Endothelial cell of umbilical vein (primary cell): ENCODE measurements at regions not wholly inside any gene's neighbourhood (a gene's known extent, or its start where the extent isn't known, plus 50 kb on each side); places are given as distances from the start of the nearest gene placed in this dataset.

Source experiments
- BruUV-seq: library from RNA; stranded (reverse); fragments of 400-500 nt; replicated peaks from 2 replicates; lab custom pipeline; 2021; lab: Mats Ljungman, UMichigan
- CTCF ChIA-PET: fragments of 300-600, 350-600 bp; sonication (Branson Sonifier 250); formaldehyde crosslinking; loops from one replicate; lab custom pipeline; 2021; ENCODE audit warnings: antibody characterized with exemption, inconsistent platforms; lab: Charles Lee
- POLR2A ChIA-PET: fragments of 300-600, 350-600 bp; sonication (Branson Sonifier 250); formaldehyde crosslinking; loops from one replicate; lab custom pipeline; 2021; ENCODE audit warnings: antibody characterized with exemption, inconsistent platforms; lab: Charles Lee
- DNase-seq: peaks from one replicate; pipeline ENCODE4 v3.0.0-alpha.2; 2011; ENCODE audit warnings: low read depth, low spot score
- FAIRE-seq: peaks from 2 replicates; lab custom pipeline; 2011; peaks lifted over from hg19 to GRCh38; lab: Jason Lieb, UNC
- H2AFZ ChIP-seq: 2 replicates; pipeline ENCODE4 v1.6.0; 2012; ENCODE audit warnings: low read depth, low read length, control low read depth, inconsistent platforms
- H3K27ac ChIP-seq: 2 replicates; pipeline ENCODE4 v1.5.1; 2011; ENCODE audit warnings: low read depth, mild to moderate bottlenecking, control low read depth, low read length, moderate library complexity; ENCODE audit not compliant: insufficient read depth
- H3K27me3 ChIP-seq, 2 experiments: 2 replicates each; pipeline versions ENCODE4 v1.6.0 to v1.6.1; 2011; ENCODE audit warnings: low read length in 2 of 2, mixed read lengths in 1 of 2; ENCODE audit not compliant: control insufficient read depth in 2 of 2, insufficient read depth in 2 of 2
- H3K36me3 ChIP-seq, 2 experiments: 2 replicates in 1 of 2; 3 replicates in 1 of 2; pipeline ENCODE4 v1.5.1; 2011; ENCODE audit warnings: low read length in 2 of 2, mild to moderate bottlenecking in 1 of 2, moderate library complexity in 1 of 2; ENCODE audit not compliant: control insufficient read depth in 2 of 2, insufficient read depth in 2 of 2; ENCODE audit errors: extremely low read depth in 1 of 2
- H3K4me1 ChIP-seq: 3 replicates; pipeline ENCODE4 v1.5.1; 2011; ENCODE audit warnings: mild to moderate bottlenecking, low read length; ENCODE audit not compliant: control insufficient read depth, insufficient read depth; ENCODE audit errors: extremely low read depth
- H3K4me2 ChIP-seq: 2 replicates; pipeline ENCODE4 v1.6.1; 2011; ENCODE audit warnings: low read length, control low read depth, mixed read lengths; ENCODE audit not compliant: insufficient read depth
- H3K4me3 ChIP-seq, 3 experiments: fragments of 200-600 bp in 1 of 3; sonication (generic), shearing (Covaris generic) in 1 of 3; replicated peaks in 1 of 3; 2 replicates each; pipeline ENCODE4 v1.5.1; 2011 to 2016; ENCODE audit warnings: control low read depth in 3 of 3, low read length in 3 of 3, mild to moderate bottlenecking in 2 of 3, inconsistent platforms in 1 of 3, low read depth in 1 of 3, moderate library complexity in 1 of 3; ENCODE audit not compliant: insufficient read depth in 1 of 3
- H3K79me2 ChIP-seq: 2 replicates; pipeline ENCODE4 v1.6.0; 2012; ENCODE audit warnings: low read length, inconsistent platforms; ENCODE audit not compliant: control insufficient read depth, insufficient read depth
- H3K9ac ChIP-seq: replicated peaks from 2 replicates; pipeline ENCODE3; 2011; ENCODE audit warnings: low read length, control low read depth; ENCODE audit not compliant: insufficient read depth; ENCODE audit errors: extremely low read depth
- H3K9me1 ChIP-seq: replicated peaks from 3 replicates; pipeline ENCODE4 v1.6.0; 2011; ENCODE audit warnings: mild to moderate bottlenecking, low read length; ENCODE audit not compliant: control insufficient read depth, insufficient read depth; ENCODE audit errors: extremely low read depth
- H3K9me3 ChIP-seq: replicated peaks from 2 replicates; pipeline ENCODE4 v1.5.1; 2012; ENCODE audit warnings: low read length, inconsistent platforms; ENCODE audit not compliant: control insufficient read depth, insufficient read depth
- H4K20me1 ChIP-seq: replicated peaks from 2 replicates; pipeline ENCODE3; 2011; ENCODE audit warnings: mild to moderate bottlenecking, low read length; ENCODE audit not compliant: control insufficient read depth, insufficient read depth; ENCODE audit errors: extremely low read depth
- EZH2 ChIP-seq: IDR thresholded peaks from 2 replicates; pipeline ENCODE4 v1.6.1; 2012; ENCODE audit warnings: borderline replicate concordance, low read depth, mild to moderate bottlenecking, moderate library complexity, low read length, inconsistent platforms; ENCODE audit not compliant: severe bottlenecking
- FOS ChIP-seq: IDR thresholded peaks from 2 replicates; pipeline ENCODE4 v1.6.1; 2011; ENCODE audit warnings: mild to moderate bottlenecking, low read length, moderate library complexity, borderline replicate concordance; ENCODE audit not compliant: insufficient read depth
- GATA2 ChIP-seq: IDR thresholded peaks from 2 replicates; pipeline ENCODE4 v1.7.0; 2011; ENCODE audit warnings: low read depth, mild to moderate bottlenecking, moderate library complexity, mixed read lengths, low read length; ENCODE audit not compliant: insufficient read length, insufficient read depth
- JUN ChIP-seq: IDR thresholded peaks from 2 replicates; pipeline ENCODE4 v1.6.1; 2011; ENCODE audit warnings: borderline replicate concordance, low read depth; ENCODE audit not compliant: insufficient read length, insufficient read depth
- MYC ChIP-seq: IDR thresholded peaks from one replicate; pipeline ENCODE4 v1.6.1; 2011; ENCODE audit warnings: mild to moderate bottlenecking, low read depth, low read length
- POLR2A ChIP-seq: IDR thresholded peaks from 2 replicates; pipeline ENCODE4 v1.6.1; 2012; ENCODE audit warnings: low read depth, mild to moderate bottlenecking, control low read depth, low read length
- POLR2AphosphoS5 ChIP-seq: IDR thresholded peaks from 2 replicates; pipeline ENCODE4 v1.6.1; 2012; ENCODE audit warnings: low read depth, mild to moderate bottlenecking, control low read depth, low read length, moderate library complexity; ENCODE audit not compliant: insufficient read depth
- dilution Hi-C: fragments of 300-500 bp; cut with MboI; formaldehyde crosslinking; loops from one replicate; pipeline ENCODE4 v1.15.0; 2019; ENCODE audit warnings: low sequenced_read_pairs; ENCODE audit not compliant: extremely low pct_ligation_motif_present
- intact Hi-C: fragments of 100-400 bp; cut with micrococcal nuclease; formaldehyde crosslinking; loops from one replicate; pipeline ENCODE4 v1.10.0; 2022
- TF ChIP-seq, protein P1 (sequence below), 2 donors: IDR thresholded peaks; 1 replicate in 1 of 2; 2 replicates in 1 of 2; pipeline ENCODE4 v1.5.1; 2011; ENCODE audit warnings: low read length in 2 of 2, mild to moderate bottlenecking in 2 of 2, moderate library complexity in 2 of 2, control low read depth in 1 of 2, inconsistent platforms in 1 of 2, low read depth in 1 of 2; ENCODE audit not compliant: insufficient read depth in 1 of 2; ENCODE audit errors: extremely low read depth in 1 of 2
- TF ChIP-seq, protein P2 (sequence below): IDR thresholded peaks from 2 replicates; pipeline ENCODE4 v1.6.1; 2011; ENCODE audit not compliant: insufficient read depth, insufficient read length

DNA sequence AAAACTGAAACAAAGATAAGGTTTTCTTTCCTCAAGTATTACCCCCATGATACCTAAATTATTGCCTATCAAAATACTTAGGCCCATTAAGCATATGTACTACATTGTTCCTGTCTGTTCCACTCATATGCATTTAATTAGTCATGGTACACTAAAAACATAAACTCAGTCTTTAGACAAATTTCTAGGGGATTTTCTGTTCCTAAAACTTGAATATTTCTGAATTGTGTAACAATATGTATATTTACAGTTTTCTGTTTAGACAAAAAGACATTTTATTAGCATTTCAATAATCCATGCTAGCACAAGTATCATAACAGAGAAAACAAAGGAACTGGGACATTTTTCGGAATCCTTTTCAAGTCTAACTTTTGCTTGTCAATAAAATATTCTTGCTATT lies 234.2 kb downstream of the CRPPA start:
- no peak overlapping the region for H3K27ac ChIP-seq
- peak; percentile 4 for FAIRE-seq

More for the DNA sequence above, 234.2 kb downstream of the CRPPA start:
- TF ChIP-seq FOS (no peak), POLR2A (no peak), JUN (no peak), MYC (no peak), POLR2AphosphoS5 (no peak), GATA2 (no peak), EZH2 (no peak)
- TF ChIP-seq, protein P1, sequence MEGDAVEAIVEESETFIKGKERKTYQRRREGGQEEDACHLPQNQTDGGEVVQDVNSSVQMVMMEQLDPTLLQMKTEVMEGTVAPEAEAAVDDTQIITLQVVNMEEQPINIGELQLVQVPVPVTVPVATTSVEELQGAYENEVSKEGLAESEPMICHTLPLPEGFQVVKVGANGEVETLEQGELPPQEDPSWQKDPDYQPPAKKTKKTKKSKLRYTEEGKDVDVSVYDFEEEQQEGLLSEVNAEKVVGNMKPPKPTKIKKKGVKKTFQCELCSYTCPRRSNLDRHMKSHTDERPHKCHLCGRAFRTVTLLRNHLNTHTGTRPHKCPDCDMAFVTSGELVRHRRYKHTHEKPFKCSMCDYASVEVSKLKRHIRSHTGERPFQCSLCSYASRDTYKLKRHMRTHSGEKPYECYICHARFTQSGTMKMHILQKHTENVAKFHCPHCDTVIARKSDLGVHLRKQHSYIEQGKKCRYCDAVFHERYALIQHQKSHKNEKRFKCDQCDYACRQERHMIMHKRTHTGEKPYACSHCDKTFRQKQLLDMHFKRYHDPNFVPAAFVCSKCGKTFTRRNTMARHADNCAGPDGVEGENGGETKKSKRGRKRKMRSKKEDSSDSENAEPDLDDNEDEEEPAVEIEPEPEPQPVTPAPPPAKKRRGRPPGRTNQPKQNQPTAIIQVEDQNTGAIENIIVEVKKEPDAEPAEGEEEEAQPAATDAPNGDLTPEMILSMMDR (IDR thresholded peaks at IDR 0.05; ENCODE audit: extremely low read depth in 1 of 2, insufficient read depth in 1 of 2, low read depth in 1 of 2, low read length in 2 of 2) = no peak
- TF ChIP-seq, protein P2, sequence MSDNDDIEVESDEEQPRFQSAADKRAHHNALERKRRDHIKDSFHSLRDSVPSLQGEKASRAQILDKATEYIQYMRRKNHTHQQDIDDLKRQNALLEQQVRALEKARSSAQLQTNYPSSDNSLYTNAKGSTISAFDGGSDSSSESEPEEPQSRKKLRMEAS = no peak
- Histone ChIP-seq H3K79me2 (no peaks in the 10 kb centered on the region), H3K36me3 (no peaks in the 10 kb centered on the region), H3K4me1 (no peaks in the 10 kb centered on the region), H3K9me1 (no peaks in the 10 kb centered on the region), H3K27me3 (no peaks in the 10 kb centered on the region), H3K9ac (no peak overlapping the region), H3K4me3 (no peak overlapping the region), H4K20me1 (no peaks in the 10 kb centered on the region), H2AFZ (no peak overlapping the region), H3K9me3 (no peaks in the 10 kb centered on the region), H3K4me2 (no peak overlapping the region)
- no TSS peak for BruUV-seq
- ChIA-PET POLR2A (no interaction called here), CTCF (interaction anchor here (1.0 kb wide), 1 partner anchor 13 kb away, joined by 3 read pairs; no protein-coding TSS in a partner anchor)
- no peak for DNase-seq
- intact Hi-C loops (no loop called here), dilution Hi-C loops (no loop called here)
